Mesendoderm (in vitro differentiated cells): ENCODE measurements at regions not wholly inside any gene's neighbourhood (a gene's known extent, or its start where the extent isn't known, plus 50 kb on each side); places are given as distances from the start of the nearest gene placed in this dataset.

Experiments
- DNase-seq: peaks from one replicate; pipeline ENCODE4 v3.0.0; 2013
- H2AK5ac ChIP-seq: 2 replicates; pipeline ENCODE4 v1.6.1; 2013; ENCODE audit warnings: low read length, inconsistent platforms
- H2BK120ac ChIP-seq: 2 replicates; pipeline ENCODE4 v1.6.1; 2013; ENCODE audit warnings: low read depth, mild to moderate bottlenecking, low read length, moderate library complexity, mixed read lengths
- H2BK15ac ChIP-seq: replicated peaks from 2 replicates; pipeline ENCODE4 v1.6.1; 2013; ENCODE audit warnings: low read depth, mild to moderate bottlenecking, moderate library complexity
- H2BK5ac ChIP-seq: 2 replicates; pipeline ENCODE4 v1.6.1; 2013; ENCODE audit warnings: low read length, inconsistent platforms
- H3K18ac ChIP-seq: 2 replicates; pipeline ENCODE4 v1.6.1; 2013; ENCODE audit warnings: mild to moderate bottlenecking, low read length, mixed read lengths
- H3K23ac ChIP-seq: one replicate; pipeline ENCODE4 v1.6.1; 2013; ENCODE audit warnings: low read length
- H3K27ac ChIP-seq: 2 replicates; pipeline ENCODE4 v1.5.1; 2013; ENCODE audit warnings: low read depth, mild to moderate bottlenecking, inconsistent platforms, low read length, moderate library complexity
- H3K27me3 ChIP-seq: 2 replicates; pipeline ENCODE4 v1.6.1; 2013; ENCODE audit warnings: low read length, control low read depth, mild to moderate bottlenecking, inconsistent platforms; ENCODE audit not compliant: insufficient read depth, poor library complexity
- H3K36me3 ChIP-seq: 2 replicates; pipeline ENCODE4 v1.6.1; 2013; ENCODE audit warnings: low read length, inconsistent platforms; ENCODE audit not compliant: control insufficient read depth, insufficient read depth
- H3K4ac ChIP-seq: one replicate; pipeline ENCODE4 v1.6.1; 2013; ENCODE audit warnings: low read depth, mild to moderate bottlenecking, low read length, moderate library complexity
- H3K4me1 ChIP-seq: 2 replicates; pipeline ENCODE4 v1.6.1; 2013; ENCODE audit warnings: low read depth, low read length, inconsistent platforms; ENCODE audit not compliant: control insufficient read depth
- H3K4me2 ChIP-seq: 2 replicates; pipeline ENCODE4 v1.6.1; 2013; ENCODE audit warnings: low read length
- H3K4me3 ChIP-seq: 2 replicates; pipeline ENCODE4 v1.5.1; 2013; ENCODE audit warnings: mild to moderate bottlenecking, low read length
- H3K56ac ChIP-seq: one replicate; pipeline ENCODE4 v1.6.1; 2013; ENCODE audit warnings: low read length
- H3K79me1 ChIP-seq: 2 replicates; pipeline ENCODE4 v1.6.1; 2013; ENCODE audit warnings: low read length, inconsistent platforms
- H3K79me2 ChIP-seq: 2 replicates; pipeline ENCODE4 v1.6.1; 2013; ENCODE audit warnings: mild to moderate bottlenecking, low read length; ENCODE audit not compliant: control insufficient read depth, insufficient read depth
- H3K9ac ChIP-seq: 2 replicates; pipeline ENCODE4 v1.6.1; 2013; ENCODE audit warnings: low read length, inconsistent platforms
- H4K5ac ChIP-seq: one replicate; pipeline ENCODE4 v1.6.1; 2013; ENCODE audit warnings: low read length
- H4K8ac ChIP-seq: one replicate; pipeline ENCODE4 v1.6.1; 2013; ENCODE audit warnings: low read depth, mild to moderate bottlenecking, control low read depth, low read length, moderate library complexity
- WGBS: extraction: QIAGEN DNeasy Blood & Tissue Kit; methylation state at CpG from one replicate; pipeline ENCODE4 v1.1.7; 2013; ENCODE audit warnings: low lambda C conversion rate, missing lambda C conversion rate; ENCODE audit not compliant: insufficient coverage; ENCODE audit errors: extremely low coverage; 5-methylcytosine and 5-hydroxymethylcytosine counted together

DNA sequence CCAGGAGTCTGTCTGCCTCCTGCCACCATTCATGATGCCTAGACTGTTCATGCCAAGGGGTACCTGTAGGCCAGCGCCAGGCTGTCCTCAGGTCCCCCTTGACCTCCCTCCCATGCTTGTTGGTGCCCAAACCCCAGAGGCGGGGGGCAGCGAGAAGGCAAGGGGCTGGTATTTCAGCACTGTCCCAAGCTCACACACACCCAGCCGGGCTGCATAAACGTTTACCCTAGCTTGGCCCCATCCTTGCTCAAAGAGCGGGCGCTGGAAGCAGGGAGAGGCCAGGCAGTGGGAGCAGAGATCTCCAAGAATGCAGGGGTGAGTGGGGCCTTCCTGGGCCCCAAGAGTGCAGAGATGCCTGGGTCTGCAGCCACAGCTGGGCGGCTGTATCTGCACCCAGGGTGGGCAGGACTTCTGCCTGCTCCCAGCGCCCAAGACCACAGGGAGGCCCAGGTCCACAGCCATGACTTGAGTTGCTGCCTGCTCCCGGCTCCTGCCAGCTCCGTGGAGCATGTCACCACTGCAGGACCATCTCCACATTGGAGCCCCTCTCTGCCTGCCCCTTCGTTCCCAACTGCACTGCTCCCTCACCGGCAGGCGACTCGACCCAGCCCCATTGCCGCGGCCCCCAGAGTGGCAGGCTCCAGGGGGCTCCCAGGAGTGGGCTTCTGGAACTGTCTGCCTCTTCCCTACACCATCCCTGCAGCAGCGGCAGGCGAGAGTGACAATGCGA lies 616.6 kb downstream of the METTL4 start:
- Histone ChIP-seq H2AK5ac (no peak overlapping the region), H3K4me2 (no peak overlapping the region), H3K4me1 (no peaks in the 10 kb centered on the region), H2BK5ac (no peak overlapping the region), H2BK15ac (no peak overlapping the region), H4K5ac (no peak overlapping the region), H4K8ac (no peak overlapping the region), H3K4ac (no peak overlapping the region), H3K27me3 (no peaks in the 10 kb centered on the region), H3K4me3 (no peak overlapping the region), H3K56ac (no peak overlapping the region), H3K9ac (no peak overlapping the region), H3K27ac (no peak overlapping the region), H2BK120ac (no peak overlapping the region), H3K23ac (no peak overlapping the region), H3K36me3 (no peaks in the 10 kb centered on the region), H3K79me2 (no peaks in the 10 kb centered on the region), H3K18ac (no peak overlapping the region), H3K79me1 (no peaks in the 10 kb centered on the region)
- no peak for DNase-seq
- WGBS: no CpG with 5 or more reads among the region's 20 CpGs

DNA sequence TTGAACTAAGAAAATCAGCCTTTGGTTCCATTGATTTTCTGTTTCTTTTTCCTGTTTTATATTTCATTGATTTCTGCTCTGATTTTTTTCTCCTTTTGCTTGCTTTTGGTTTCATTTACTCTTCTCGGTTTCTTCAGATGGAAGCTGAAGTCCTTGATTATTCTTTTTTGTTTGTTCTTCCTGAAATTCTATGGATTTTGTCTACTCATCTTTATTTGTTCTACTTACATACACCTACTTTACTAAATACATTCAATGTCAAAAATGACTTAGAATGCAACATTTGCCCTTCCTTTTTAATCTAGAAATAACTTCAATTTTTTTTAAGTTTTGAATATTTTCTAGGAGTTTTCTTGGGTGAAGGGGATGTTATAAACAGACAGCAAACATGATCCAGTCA lies 612.5 kb downstream of the METTL4 start:
- Histone ChIP-seq H2BK5ac (no peak overlapping the region), H3K27ac (no peak overlapping the region), H3K27me3 (no peaks in the 10 kb centered on the region), H3K9ac (no peak overlapping the region), H3K4me2 (no peak overlapping the region), H3K4ac (no peak overlapping the region), H3K79me2 (no peaks in the 10 kb centered on the region), H4K8ac (no peak overlapping the region), H4K5ac (no peak overlapping the region), H3K4me1 (no peaks in the 10 kb centered on the region), H3K23ac (no peak overlapping the region), H3K56ac (no peak overlapping the region), H3K18ac (no peak overlapping the region), H3K4me3 (no peak overlapping the region), H3K36me3 (no peaks in the 10 kb centered on the region), H2BK120ac (no peak overlapping the region), H2AK5ac (no peak overlapping the region), H2BK15ac (no peak overlapping the region), H3K79me1 (no peaks in the 10 kb centered on the region)
- DNase-seq: no peak
- no CpG with 5 or more reads among the region's 1 CpG for WGBS

DNA sequence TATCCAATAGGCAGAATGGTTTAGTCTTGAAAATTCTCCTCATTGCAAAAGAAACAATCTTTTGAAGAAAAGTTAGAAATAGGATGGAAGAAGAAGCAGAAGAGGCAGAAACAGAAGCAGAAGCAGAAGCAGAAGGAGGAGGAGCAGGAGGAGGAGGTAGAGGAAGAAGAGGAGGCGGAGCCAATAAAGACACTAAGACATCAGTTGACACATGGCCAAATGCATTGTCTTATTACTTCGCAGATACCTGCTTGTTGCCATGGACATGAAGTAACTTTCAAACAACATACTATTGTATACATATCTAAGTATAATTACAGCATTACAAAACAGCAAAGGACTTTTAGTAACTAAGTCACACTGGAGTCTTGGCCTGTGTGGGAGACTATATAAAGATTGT lies 606.3 kb downstream of the METTL4 start:
- Histone ChIP-seq H4K5ac (no peak overlapping the region), H3K4me3 (no peak overlapping the region), H3K36me3 (no peaks in the 10 kb centered on the region), H3K27me3 (no peaks in the 10 kb centered on the region), H2BK120ac (no peak overlapping the region), H3K56ac (no peak overlapping the region), H2BK15ac (no peak overlapping the region), H3K4me2 (no peak overlapping the region), H4K8ac (no peak overlapping the region), H3K9ac (no peak overlapping the region), H3K79me2 (no peaks in the 10 kb centered on the region), H2AK5ac (no peak overlapping the region), H3K4ac (no peak overlapping the region), H3K79me1 (no peaks in the 10 kb centered on the region), H2BK5ac (no peak overlapping the region), H3K23ac (no peak overlapping the region), H3K18ac (no peak overlapping the region), H3K27ac (no peak overlapping the region), H3K4me1 (peaks cover 3% of the 10 kb centered on the region)
- DNase-seq: peak; percentile 14
- no CpG with 5 or more reads among the region's 2 CpGs for WGBS

GRCh38 chr18:1965541-1965940 lies 605.8 kb downstream of the METTL4 start:
- WGBS: no CpG with 5 or more reads among the region's 2 CpGs
- H3K56ac ChIP-seq: no peak overlapping the region
- no peak overlapping the region for H2BK120ac ChIP-seq
- no peak overlapping the region for H2BK15ac ChIP-seq
- H2AK5ac ChIP-seq: no peak overlapping the region
- no peak overlapping the region for H3K4me3 ChIP-seq
- no peaks in the 10 kb centered on the region for H3K79me1 ChIP-seq
- H3K9ac ChIP-seq: no peak overlapping the region
- no peak overlapping the region for H3K4me2 ChIP-seq
- no peak overlapping the region for H4K5ac ChIP-seq
- H3K27ac ChIP-seq: no peak overlapping the region
- H3K36me3 ChIP-seq: no peaks in the 10 kb centered on the region
- H3K18ac ChIP-seq: no peak overlapping the region
- no peak overlapping the region for H2BK5ac ChIP-seq
- H3K4me1 ChIP-seq: peaks cover 3% of the 10 kb centered on the region
- no peaks in the 10 kb centered on the region for H3K79me2 ChIP-seq
- no peak overlapping the region for H3K4ac ChIP-seq
- no peak overlapping the region for H3K23ac ChIP-seq
- H4K8ac ChIP-seq: no peak overlapping the region
- no peaks in the 10 kb centered on the region for H3K27me3 ChIP-seq
- no peak for DNase-seq

DNA sequence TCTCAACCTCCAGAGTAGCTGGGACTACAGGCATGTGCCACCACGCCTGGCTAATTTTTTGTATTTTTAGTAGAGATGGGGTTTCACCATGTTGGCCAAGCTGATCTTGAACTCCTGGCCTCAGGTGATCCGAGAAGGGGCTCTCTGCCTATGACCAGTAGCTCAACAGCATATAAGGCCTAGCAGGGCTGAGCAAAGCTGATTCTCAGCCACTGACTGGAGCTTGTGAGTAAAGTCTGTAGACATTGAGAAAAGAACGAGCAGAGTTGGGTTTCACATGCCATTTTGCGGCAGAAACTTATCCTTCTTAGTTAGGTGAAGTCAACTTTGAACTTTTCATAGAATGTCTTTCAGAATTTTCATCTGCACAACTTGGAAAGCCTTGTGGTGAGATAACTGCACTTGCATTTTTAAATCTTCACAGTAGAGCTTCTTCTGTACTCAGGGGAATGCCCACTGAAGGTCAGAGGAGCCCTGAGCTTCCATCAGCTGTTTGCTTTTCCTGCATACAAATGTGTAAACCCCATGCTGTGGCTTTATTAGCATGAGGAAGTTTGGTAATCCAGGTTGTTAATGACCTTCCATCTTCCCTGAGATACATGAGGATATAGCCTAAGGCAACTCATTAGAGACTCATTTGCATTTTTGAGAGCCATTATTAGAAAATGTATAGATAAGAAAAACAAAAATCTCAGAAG lies 602.4 kb downstream of the METTL4 start:
- Histone ChIP-seq H2BK15ac (no peak overlapping the region), H3K4me3 (no peak overlapping the region), H3K4ac (no peak overlapping the region), H4K5ac (no peak overlapping the region), H3K27ac (peak overlapping the region; percentile 88), H3K23ac (no peak overlapping the region), H2AK5ac (no peak overlapping the region), H3K4me1 (peaks cover 3% of the 10 kb centered on the region), H3K56ac (peak overlapping the region; percentile 77), H3K4me2 (no peak overlapping the region), H3K79me2 (no peaks in the 10 kb centered on the region), H3K27me3 (no peaks in the 10 kb centered on the region), H2BK120ac (no peak overlapping the region), H3K18ac (no peak overlapping the region), H3K9ac (no peak overlapping the region), H3K36me3 (no peaks in the 10 kb centered on the region), H2BK5ac (peak overlapping the region; percentile 89), H4K8ac (no peak overlapping the region), H3K79me1 (no peaks in the 10 kb centered on the region)
- DNase-seq: peak; percentile 78
- WGBS: no CpG with 5 or more reads among the region's 4 CpGs
